Tongue (tissue), 1 donor: ENCODE measurements at regions not wholly inside any gene's neighbourhood (a gene's known extent, or its start where the extent isn't known, plus 50 kb on each side); places are given as distances from the start of the nearest gene placed in this dataset.
"Not testable (repeated sequence)": the region's sequence is repeated elsewhere in the genome, so short reads cannot be mapped to it uniquely, and the experiment has no call there.

Experiments
- DNase-seq: peaks from one replicate; pipeline ENCODE4 v3.0.0-alpha.2; 2015

DNA sequence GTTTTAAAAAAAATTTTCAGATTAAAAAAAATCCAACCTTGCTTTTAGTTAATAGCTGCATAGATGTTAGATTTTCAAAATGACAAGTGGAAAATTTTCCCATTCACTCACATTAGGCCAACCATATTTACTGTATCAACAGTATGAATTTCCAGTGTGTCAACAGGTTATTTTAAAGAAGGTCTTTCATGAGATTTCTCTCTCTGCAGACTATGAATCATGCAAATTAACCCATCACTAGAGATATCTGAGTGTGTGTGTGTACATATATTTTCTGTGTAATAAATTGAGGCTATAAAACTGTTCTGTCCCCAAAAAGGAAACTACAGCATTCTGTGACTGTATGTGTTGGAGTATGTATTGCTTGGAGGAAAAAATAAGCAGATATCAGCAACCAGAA, 305.6 kb downstream of the ARL4A start:
- DNase-seq = no peak

DNA sequence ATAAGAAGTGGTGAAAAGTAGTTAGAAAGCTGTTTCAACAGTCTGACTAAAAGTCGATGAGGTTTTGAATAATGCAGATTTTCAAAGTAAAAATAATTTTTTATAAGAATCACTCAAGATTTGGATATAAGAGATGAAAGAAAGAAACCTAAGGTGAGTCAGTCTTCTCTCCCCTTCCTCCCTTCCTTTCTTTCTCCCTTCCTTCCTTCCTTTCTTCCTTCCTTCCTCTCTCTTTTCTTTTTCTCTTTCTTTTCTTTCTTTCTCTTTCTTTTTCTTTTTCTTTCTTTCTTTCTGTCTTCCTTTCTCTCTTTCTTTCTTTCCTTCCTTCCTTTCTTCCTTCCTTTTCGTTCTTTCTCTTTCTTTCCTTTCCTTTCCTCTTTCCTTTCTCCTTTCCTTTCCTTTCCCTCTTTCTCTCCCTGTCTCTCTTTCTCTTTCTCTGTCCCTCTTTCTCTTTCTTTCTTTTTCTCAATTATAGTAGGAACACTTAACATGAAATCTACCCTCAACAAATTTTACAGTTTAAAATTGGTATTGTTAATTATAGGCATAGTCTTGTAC, 308.6 kb downstream of the ARL4A start:
- DNase-seq = no peak

GRCh38 chr7:13007331-13007730, 319.9 kb downstream of the ARL4A start:
- no peak for DNase-seq

GRCh38 chr7:13009517-13009916, 322.1 kb downstream of the ARL4A start:
- DNase-seq = no peak

GRCh38 chr7:13014011-13014410, 326.6 kb downstream of the ARL4A start:
- DNase-seq = no peak

DNA sequence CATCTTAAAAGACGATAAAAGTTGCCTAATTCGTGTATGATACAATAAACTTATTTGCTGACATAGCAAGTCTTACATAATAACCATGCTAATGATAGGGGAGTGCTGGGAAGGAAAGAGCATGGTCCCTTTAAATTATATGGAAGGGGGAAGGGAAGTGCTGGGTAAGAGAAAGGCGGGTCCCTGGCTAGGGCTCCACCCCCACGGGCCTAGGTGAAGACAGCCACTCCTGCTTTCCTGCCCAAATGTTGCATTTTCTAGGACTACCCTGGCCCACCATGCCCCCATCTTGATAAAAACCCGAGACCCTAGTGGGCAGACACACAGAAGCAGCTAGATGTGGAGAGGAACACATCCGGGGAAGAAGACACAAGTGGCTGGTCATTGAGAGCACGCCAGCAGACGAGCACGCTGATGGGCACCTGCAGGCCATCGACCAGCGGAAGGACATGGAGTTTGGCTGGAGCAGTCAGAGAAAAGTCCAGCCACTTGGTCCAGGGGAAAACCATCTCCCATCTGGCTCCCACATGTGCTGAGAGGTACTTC, 328.7 kb downstream of the ARL4A start:
- DNase-seq = no peak

DNA sequence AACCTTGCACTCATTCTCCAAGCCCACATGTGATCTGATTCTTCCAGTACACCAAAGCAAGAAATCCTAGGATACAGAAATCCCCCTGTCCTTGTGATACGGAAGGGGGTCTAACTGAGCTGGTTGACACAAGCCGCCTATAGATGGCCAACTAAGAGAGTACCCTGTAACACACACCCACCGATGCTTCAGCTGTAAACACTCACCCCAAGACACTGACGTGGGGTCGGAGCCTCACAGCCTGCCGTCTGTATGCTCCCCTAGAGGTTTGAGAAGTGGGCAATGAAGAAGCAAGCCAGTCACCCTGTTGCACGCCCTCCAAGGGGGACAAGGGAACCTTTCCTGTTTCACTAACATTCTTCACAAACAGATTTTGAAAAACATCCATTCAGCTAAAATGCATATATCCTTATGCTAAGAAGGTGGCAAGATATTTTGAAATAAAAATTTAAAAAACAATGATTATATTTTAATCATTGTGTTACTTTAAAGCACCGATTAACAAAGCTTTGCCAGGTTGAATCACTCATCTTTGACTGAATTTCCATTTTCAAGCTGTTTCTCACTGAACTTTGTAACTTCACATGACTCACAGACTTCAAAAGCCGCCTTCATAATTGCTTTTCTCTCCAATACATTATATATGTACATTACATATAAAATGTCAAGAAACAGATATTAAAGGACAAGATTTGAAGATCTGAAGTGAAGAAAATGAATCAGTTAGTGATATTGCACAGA, 329.3 kb downstream of the ARL4A start:
- no peak for DNase-seq

GRCh38 chr7:13017333-13017857, 330.0 kb downstream of the ARL4A start:
- peak; percentile 36 for DNase-seq

- no peak for DNase-seq
Measured at GRCh38 chr7:13017881-13018280, 330.4 kb downstream of the ARL4A start.

DNA sequence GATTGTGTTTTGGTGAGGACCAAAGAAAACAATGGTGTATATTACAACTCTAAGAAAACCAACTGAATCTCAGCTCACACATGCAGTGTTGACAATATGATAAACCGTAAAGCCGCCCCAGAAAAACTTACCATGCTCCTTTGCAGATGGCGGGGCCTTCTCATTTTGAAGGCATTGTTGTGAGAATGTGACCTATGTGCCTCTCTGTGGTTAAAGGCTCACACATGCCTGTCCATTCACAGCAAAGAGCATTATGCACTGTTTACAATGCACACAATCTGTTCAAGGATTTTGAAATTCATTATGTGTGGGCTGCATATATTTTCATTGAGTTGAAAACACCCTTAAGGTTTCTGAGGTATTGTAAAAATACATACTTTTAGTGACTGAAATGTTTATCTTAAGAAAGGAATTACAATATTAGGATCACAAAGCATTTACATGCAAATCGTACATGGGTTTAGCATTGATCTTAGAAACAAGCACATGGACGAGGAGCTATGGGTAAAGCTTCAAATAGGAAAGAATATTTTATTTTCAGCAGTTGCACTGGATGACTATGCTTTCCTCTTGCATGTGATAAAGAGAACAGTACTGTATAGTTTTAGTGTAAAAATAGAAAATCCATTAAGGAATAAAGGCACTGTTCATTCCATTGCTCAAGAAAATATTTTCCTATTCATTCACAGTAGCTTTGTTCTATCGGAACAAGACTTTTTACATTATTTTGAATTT, 334.3 kb downstream of the ARL4A start:
- DNase-seq = no peak

GRCh38 chr7:13024121-13024674, 336.8 kb downstream of the ARL4A start:
- peak; percentile 52 for DNase-seq

- not testable (repeated sequence) for DNase-seq
Measured at GRCh38 chr7:13025043-13025442, 337.6 kb downstream of the ARL4A start.

GRCh38 chr7:13027321-13027720, 339.9 kb downstream of the ARL4A start:
- peak; percentile 54 for DNase-seq

DNA sequence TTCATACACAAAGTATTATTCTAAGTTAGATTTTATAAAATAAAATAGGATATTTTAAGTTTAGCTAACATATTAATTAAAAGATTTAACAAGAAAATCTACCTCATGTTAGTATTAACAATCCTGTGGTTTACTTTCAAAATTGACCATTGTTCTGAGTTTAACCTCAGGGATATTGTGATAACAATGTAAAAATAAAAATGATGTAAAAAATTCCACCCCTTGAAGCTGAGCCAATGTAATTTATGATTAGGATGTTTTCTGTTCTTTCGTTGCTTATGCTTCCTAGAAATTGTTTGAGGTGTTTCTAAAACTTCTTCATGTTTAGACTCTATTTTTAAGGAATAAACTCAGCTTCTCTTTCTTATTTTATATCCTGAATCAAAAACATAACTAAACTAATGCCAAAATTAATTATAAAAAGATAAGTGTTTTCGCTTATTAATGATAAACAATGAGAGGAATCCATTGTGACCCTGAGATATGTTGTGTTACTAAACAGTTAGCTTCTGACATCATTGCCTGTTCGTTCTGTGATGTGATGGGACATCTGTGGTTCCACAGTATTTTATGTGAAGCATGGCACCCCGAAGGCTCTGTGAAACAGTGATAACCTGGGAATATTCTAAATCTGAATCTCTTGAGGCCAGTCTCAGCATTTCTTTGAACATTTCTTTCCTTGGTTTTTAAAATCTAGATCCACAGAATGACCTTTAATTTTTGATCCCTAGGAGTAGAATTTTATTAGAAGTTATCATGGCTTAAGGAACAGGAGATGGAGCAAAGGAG, 340.8 kb downstream of the ARL4A start:
- no peak for DNase-seq

GRCh38 chr7:13028825-13029099, 341.3 kb downstream of the ARL4A start:
- DNase-seq = no peak

DNA sequence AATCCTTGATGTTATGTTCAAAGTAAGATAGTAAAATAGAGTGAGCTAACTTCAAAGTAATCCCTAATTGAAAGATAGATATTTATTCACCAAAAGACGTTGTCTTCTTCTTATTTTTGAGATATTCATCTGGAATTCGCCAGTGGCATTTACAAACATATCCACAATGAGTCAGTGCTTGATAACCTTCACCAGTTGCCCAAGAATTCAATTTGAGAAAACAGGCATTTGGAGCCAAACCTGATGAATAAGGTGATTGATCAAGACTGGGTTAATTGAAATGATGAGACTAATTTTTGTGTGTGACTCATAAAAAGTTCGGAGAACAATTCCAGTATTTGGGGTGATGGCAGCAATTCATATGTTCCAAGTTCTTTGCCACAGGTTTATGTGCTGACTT, 344.0 kb downstream of the ARL4A start:
- DNase-seq = no peak

DNA sequence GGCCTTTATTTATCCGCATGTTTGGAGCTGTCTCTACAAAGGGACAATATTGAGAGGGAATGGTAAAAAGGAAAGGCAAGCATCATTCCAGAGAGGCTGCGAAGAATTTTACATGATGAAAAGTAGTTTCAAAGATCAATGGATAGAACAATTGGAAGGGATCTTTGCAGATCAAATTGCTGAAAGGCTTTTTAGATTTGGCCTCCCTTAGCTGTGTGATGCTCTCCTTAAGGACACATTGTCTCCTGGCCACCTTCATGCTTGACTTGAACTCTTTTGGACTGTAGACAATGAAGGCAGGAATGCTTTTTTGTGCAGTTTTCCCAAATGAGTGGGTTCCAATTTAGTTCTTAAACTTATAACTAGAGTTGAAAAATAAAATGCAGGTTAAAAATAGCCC, 344.7 kb downstream of the ARL4A start:
- no peak for DNase-seq

GRCh38 chr7:13032576-13032975, 345.1 kb downstream of the ARL4A start:
- DNase-seq = peak; percentile 45

DNA sequence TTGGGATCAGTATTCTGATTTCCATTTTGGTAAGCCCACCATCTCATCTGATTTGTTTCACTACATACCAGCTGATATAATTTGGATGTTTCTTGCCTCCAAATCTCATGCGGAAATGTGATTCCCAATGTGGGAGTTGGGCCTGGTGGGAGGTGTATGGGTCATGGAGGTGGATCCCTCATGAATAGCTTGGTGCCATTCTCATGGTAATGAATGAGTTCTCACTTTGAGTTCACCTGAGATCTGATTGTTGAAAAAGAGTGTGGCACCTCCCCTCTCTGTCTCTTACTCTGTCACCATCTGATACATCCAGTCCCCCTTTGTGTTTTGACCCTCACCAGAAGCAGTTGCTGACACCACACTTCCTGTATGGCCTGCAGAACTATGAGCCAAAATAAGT, 347.3 kb downstream of the ARL4A start:
- DNase-seq = no peak

DNA sequence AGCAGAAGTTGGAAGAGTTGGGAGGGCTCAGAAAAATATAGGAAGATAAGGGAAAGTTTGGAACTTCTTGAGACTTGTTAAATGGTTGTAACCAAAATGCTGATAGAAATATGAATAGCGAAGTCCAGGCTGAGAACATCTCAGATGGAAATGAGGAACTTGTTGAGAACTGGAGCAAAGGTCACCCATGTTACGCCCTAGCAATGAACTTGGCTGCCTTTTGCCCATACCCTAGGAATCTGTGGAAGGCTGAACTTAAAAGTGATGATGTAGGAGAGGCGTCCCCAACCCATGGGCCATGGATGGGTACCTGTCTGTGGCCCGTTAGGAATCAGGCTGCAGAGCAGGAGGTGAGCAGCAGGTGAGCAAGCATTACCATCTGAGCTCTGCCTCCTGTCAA, 347.8 kb downstream of the ARL4A start:
- DNase-seq = no peak

DNA sequence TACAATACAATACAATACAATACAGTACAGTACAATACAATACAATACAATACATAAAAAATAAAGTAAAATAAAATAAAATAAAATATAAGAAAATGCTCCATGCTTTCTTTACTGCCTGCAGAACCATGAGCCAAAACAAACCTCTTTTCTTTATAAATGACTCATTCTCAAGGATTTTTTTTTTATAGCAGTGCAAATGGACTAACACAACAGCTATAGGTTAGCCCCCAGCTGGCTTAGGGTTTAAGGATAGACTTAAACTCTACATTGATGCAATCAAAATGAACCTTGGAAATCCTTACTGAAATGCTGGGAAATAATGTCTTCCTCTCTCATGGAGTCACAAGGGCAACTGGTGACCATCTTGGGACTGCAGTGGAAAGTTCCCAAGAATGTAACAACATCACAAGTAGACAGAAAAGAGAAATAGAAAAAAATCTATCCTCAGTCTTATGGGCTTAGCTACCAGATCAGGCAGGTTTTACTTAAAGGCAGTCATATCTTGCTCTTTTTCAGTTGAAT, 348.9 kb downstream of the ARL4A start:
- DNase-seq = no peak

- DNase-seq = no peak
Measured at GRCh38 chr7:13037216-13037615, 349.8 kb downstream of the ARL4A start.
